Stomach (tissue), 8 donors: ENCODE measurements at regions not wholly inside any gene's neighbourhood (a gene's known extent, or its start where the extent isn't known, plus 50 kb on each side); places are given as distances from the start of the nearest gene placed in this dataset.

Experiments
- DNase-seq, 2 donors: peaks; one replicate each; pipeline versions ENCODE4 v3.0.0 to v3.0.0-alpha.2; 2013 to 2019
- H3K27ac ChIP-seq, 5 donors: fragments of 200-600 bp in 4 of 5; sonication (generic) in 4 of 5; one replicate each; pipeline ENCODE4 v1.5.1; 2013 to 2019; ENCODE audit warnings: mild to moderate bottlenecking in 1 of 5, moderate library complexity in 1 of 5
- H3K27me3 ChIP-seq, 3 donors: fragments of 200-600 bp; sonication (generic); one replicate each; pipeline ENCODE4 v1.5.1; 2017 to 2019; ENCODE audit warnings: mixed run types in 1 of 3
- H3K36me3 ChIP-seq, 4 donors: fragments of 200-600 bp; sonication (generic); 1 replicate in 3 of 4; 2 replicates in 1 of 4; pipeline ENCODE4 v1.5.1; 2016 to 2019
- H3K4me1 ChIP-seq, 4 donors: fragments of 200-600 bp; sonication (generic); one replicate each; pipeline ENCODE4 v1.5.1; 2016 to 2019
- H3K4me3 ChIP-seq, 4 donors: fragments of 200-600 bp; sonication (generic) in 3 of 4; one replicate each; pipeline ENCODE4 v1.5.1; 2016 to 2019; ENCODE audit warnings: mild to moderate bottlenecking in 1 of 4
- H3K9me3 ChIP-seq, 4 donors: fragments of 200-600 bp; sonication (generic); one replicate each; pipeline ENCODE4 v1.5.1; 2016 to 2019
- EP300 ChIP-seq: sonication (generic); formaldehyde crosslinking; IDR thresholded peaks from one replicate; pipeline ENCODE4 v1.6.1; 2017; ENCODE audit warnings: antibody characterized with exemption
- POLR2A ChIP-seq, 4 donors: fragments of 450-650 bp; IDR thresholded peaks; one replicate each; pipeline ENCODE4 v1.6.1; 2016; ENCODE audit warnings: antibody characterized with exemption in 4 of 4, control low read depth in 2 of 4, mild to moderate bottlenecking in 1 of 4, moderate library complexity in 1 of 4
- POLR2AphosphoS5 ChIP-seq, 3 donors: sonication (generic); formaldehyde crosslinking; IDR thresholded peaks; one replicate each; pipeline ENCODE4 v1.6.1; 2016; ENCODE audit warnings: antibody characterized with exemption in 3 of 3
- WGBS, 5 donors: extraction: QIAGEN DNeasy Blood & Tissue Kit in 3 of 5; methylation state at CpG; one replicate each; pipeline versions ENCODE4 v1.1.5 to v1.1.7; 2013 to 2018; 5-methylcytosine and 5-hydroxymethylcytosine counted together
- intact Hi-C: fragments of 100-400 bp; cut with DNase I; formaldehyde crosslinking; loops from one replicate; pipeline ENCODE4 v1.15.1; 2023; ENCODE audit warnings: low total_unique reads
- TF ChIP-seq, protein P1 (sequence below), 7 experiments: fragments of 450-650 bp in 4 of 7; fragments of 200-600 bp in 3 of 7; sonication (generic) in 3 of 7; IDR thresholded peaks; one replicate each; pipeline ENCODE4 v1.5.1; 2016 to 2019; ENCODE audit warnings: antibody characterized with exemption in 7 of 7, control low read depth in 2 of 7, mild to moderate bottlenecking in 1 of 7
- donor health status: healthy with polysubstance abuse.
- donor health status: Bipolar disorder and iron deficiency.
- donor health status: healthy.

- no peak for TF ChIP-seq POLR2AphosphoS5 (IDR thresholded peaks at IDR 0.05)
- TF ChIP-seq, protein P1, sequence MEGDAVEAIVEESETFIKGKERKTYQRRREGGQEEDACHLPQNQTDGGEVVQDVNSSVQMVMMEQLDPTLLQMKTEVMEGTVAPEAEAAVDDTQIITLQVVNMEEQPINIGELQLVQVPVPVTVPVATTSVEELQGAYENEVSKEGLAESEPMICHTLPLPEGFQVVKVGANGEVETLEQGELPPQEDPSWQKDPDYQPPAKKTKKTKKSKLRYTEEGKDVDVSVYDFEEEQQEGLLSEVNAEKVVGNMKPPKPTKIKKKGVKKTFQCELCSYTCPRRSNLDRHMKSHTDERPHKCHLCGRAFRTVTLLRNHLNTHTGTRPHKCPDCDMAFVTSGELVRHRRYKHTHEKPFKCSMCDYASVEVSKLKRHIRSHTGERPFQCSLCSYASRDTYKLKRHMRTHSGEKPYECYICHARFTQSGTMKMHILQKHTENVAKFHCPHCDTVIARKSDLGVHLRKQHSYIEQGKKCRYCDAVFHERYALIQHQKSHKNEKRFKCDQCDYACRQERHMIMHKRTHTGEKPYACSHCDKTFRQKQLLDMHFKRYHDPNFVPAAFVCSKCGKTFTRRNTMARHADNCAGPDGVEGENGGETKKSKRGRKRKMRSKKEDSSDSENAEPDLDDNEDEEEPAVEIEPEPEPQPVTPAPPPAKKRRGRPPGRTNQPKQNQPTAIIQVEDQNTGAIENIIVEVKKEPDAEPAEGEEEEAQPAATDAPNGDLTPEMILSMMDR (IDR thresholded peaks at IDR 0.05), result no peak
- no peak for TF ChIP-seq EP300
- no peak for TF ChIP-seq POLR2A (IDR thresholded peaks at IDR 0.05)
- intact Hi-C loops, result no loop called here
- H3K4me3 ChIP-seq, result no peak overlapping the region
- H3K27ac ChIP-seq, result no peak overlapping the region
- no peak for DNase-seq
- H3K27me3 ChIP-seq, result no peaks in the 10 kb centered on the region
- no peaks in the 10 kb centered on the region for H3K36me3 ChIP-seq
- WGBS, 5 donors, result 72 to 98% (median 95%) methylated on average over 2 of the region's 2 CpGs
- no peaks in the 10 kb centered on the region for H3K4me1 ChIP-seq
- no peaks in the 10 kb centered on the region for H3K9me3 ChIP-seq
Measured at GRCh38 chr4:14528918-14529317, 473.4 kb upstream of the CPEB2 start.

DNA sequence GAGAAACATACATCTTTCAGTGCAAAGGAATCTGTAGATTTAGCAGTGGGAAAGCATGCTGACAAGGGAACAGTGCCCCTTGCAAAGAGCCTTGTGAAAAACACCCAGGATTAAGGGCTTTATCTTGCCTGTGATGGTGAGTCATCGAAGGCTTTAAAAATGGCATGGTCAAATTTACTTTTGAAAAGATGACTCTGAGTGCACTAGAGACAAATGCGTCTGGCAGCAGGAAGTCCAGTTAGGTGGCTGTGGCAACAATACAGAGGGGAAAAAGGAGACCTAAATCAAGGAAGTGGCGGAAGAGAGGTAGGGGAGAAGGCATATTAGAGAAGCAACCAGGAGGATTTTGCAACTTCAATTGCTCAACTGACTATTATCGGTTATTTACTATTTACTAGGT lies 472.6 kb upstream of the CPEB2 start:
- TF ChIP-seq POLR2A (IDR thresholded peaks at IDR 0.05) (no peak), POLR2AphosphoS5 (IDR thresholded peaks at IDR 0.05) (no peak), EP300 (no peak)
- TF ChIP-seq, protein P1 (IDR thresholded peaks at IDR 0.05), result no peak
- H3K4me3 ChIP-seq, result no peak overlapping the region
- intact Hi-C loops, result no loop called here
- WGBS, 5 donors, result 47 to 54% (median 49%) methylated on average over 4 of the region's 4 CpGs
- DNase-seq, result peak in 1 of 2 donors; percentile 10
- no peaks in the 10 kb centered on the region for H3K9me3 ChIP-seq
- H3K4me1 ChIP-seq, result no peaks in the 10 kb centered on the region
- no peaks in the 10 kb centered on the region for H3K36me3 ChIP-seq
- no peak overlapping the region for H3K27ac ChIP-seq
- no peaks in the 10 kb centered on the region for H3K27me3 ChIP-seq

- H3K9me3 ChIP-seq, result no peaks in the 10 kb centered on the region
- intact Hi-C loops, result no loop called here
- H3K27me3 ChIP-seq, result no peaks in the 10 kb centered on the region
- H3K4me3 ChIP-seq, result no peak overlapping the region
- DNase-seq, result no peak
- H3K36me3 ChIP-seq, result no peaks in the 10 kb centered on the region
- TF ChIP-seq EP300 (no peak), POLR2AphosphoS5 (IDR thresholded peaks at IDR 0.05) (no peak), POLR2A (IDR thresholded peaks at IDR 0.05) (no peak)
- TF ChIP-seq, protein P1 (IDR thresholded peaks at IDR 0.05), result no peak
- no peak overlapping the region for H3K27ac ChIP-seq
- H3K4me1 ChIP-seq, result no peaks in the 10 kb centered on the region
Measured at GRCh38 chr4:14532436-14532835, 469.8 kb upstream of the CPEB2 start.

DNA sequence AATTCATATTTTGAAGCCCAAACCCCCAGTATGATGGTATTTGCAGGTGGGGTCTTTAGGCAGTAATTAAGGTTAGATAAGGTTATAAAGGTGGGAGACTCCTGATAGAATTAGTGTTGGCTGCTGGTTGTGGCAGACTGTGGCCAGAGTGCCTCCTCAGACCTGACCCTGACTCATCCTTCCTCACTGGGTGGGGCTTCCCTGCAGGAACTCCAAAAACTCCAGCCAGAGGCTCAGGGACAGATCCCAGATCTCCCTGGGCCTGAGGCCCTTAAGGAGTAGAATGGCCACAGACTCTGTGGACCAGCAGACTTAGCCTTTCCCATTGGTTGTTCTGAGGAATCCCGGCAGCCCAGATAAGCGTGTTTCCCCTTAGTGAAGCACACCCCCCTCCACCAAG lies 463.0 kb upstream of the CPEB2 start:
- WGBS, 5 donors, result 61 to 97% (median 89%) methylated on average over 1 to 2 of the region's 2 CpGs
- H3K27ac ChIP-seq, result no peak overlapping the region
- TF ChIP-seq EP300 (no peak), POLR2A (IDR thresholded peaks at IDR 0.05) (no peak), POLR2AphosphoS5 (IDR thresholded peaks at IDR 0.05) (no peak)
- TF ChIP-seq, protein P1 (IDR thresholded peaks at IDR 0.05), result no peak

More for the DNA sequence above, 463.0 kb upstream of the CPEB2 start:
- no peak for DNase-seq
- Histone ChIP-seq H3K9me3 (peaks cover 0 to 5% (median 0%) of the 10 kb centered on the region in 4 donors), H3K4me3 (no peak overlapping the region), H3K36me3 (no peaks in the 10 kb centered on the region), H3K4me1 (no peaks in the 10 kb centered on the region), H3K27me3 (no peaks in the 10 kb centered on the region)
- intact Hi-C loops, result no loop called here
